DND-41 (cell line): ENCODE measurements at regions not wholly inside any gene's neighbourhood (a gene's known extent, or its start where the extent isn't known, plus 50 kb on each side); places are given as distances from the start of the nearest gene placed in this dataset.

Experiments
- ATAC-seq: fragments of 200-7000 bp; cut with Tn5 transposase; 3 replicates; pipeline ENCODE4 v1.9.1; 2021; ENCODE audit warnings: low read depth; ENCODE audit not compliant: insufficient read depth
- DNase-seq: peaks from one replicate; pipeline ENCODE4 v3.0.0-alpha.2; 2020
- H2AFZ ChIP-seq: 2 replicates; pipeline ENCODE4 v1.6.0; 2012; ENCODE audit warnings: low read depth, low read length
- H3K27ac ChIP-seq: 2 replicates; pipeline ENCODE4 v1.5.1; 2012; ENCODE audit warnings: low read length, inconsistent platforms
- H3K27me3 ChIP-seq: fragments of 200-600 bp; sonication (generic); 2 replicates; pipeline ENCODE4 v1.6.0; 2012; ENCODE audit warnings: low read length, mild to moderate bottlenecking, inconsistent platforms; ENCODE audit not compliant: insufficient read depth, poor library complexity
- H3K36me3 ChIP-seq: 2 replicates; pipeline ENCODE4 v1.5.1; 2012; ENCODE audit warnings: low read length, inconsistent platforms; ENCODE audit not compliant: insufficient read depth
- H3K4me1 ChIP-seq: 2 replicates; pipeline ENCODE4 v1.5.1; 2012; ENCODE audit warnings: mild to moderate bottlenecking, low read length; ENCODE audit not compliant: insufficient read depth
- H3K4me2 ChIP-seq: 2 replicates; pipeline ENCODE4 v1.6.0; 2012; ENCODE audit warnings: mild to moderate bottlenecking, moderate library complexity, low read length, inconsistent platforms; ENCODE audit not compliant: insufficient read depth
- H3K4me3 ChIP-seq, 2 experiments: fragments of 200-600 bp in 1 of 2; shearing (Covaris generic) in 1 of 2; 2 replicates each; pipeline ENCODE4 v1.5.1; 2012 to 2016; ENCODE audit warnings: inconsistent platforms in 2 of 2, low read length in 2 of 2, mild to moderate bottlenecking in 2 of 2, low read depth in 1 of 2, moderate library complexity in 1 of 2
- H3K79me2 ChIP-seq: 2 replicates; pipeline ENCODE4 v1.6.0; 2012; ENCODE audit warnings: low read length, inconsistent platforms; ENCODE audit not compliant: insufficient read depth
- H3K9ac ChIP-seq: 2 replicates; pipeline ENCODE4 v1.6.0; 2012; ENCODE audit warnings: low read depth, mild to moderate bottlenecking, inconsistent platforms, low read length, moderate library complexity
- H3K9me3 ChIP-seq: 2 replicates; pipeline ENCODE4 v1.5.1; 2012; ENCODE audit warnings: low read length, moderate library complexity, mild to moderate bottlenecking, inconsistent platforms; ENCODE audit not compliant: insufficient read depth, severe bottlenecking
- H4K20me1 ChIP-seq: 2 replicates; pipeline ENCODE4 v1.6.0; 2012; ENCODE audit warnings: low read length; ENCODE audit not compliant: insufficient read depth
- EZH2 ChIP-seq: IDR thresholded peaks from 3 replicates; pipeline ENCODE4 v1.6.1; 2012; ENCODE audit warnings: borderline replicate concordance, low read depth, mild to moderate bottlenecking, moderate library complexity, low read length, inconsistent platforms; ENCODE audit not compliant: severe bottlenecking
- TF ChIP-seq, protein P1 (sequence below): IDR thresholded peaks from 2 replicates; pipeline ENCODE4 v1.5.1; 2012; ENCODE audit warnings: borderline replicate concordance, low read length, moderate library complexity, mild to moderate bottlenecking; ENCODE audit not compliant: poor library complexity, severe bottlenecking; ENCODE audit errors: extremely low read depth

GRCh38 chr11:134712228-134713145 is 300.4 kb upstream of the B3GAT1 start:
- Histone ChIP-seq H3K79me2 (no peaks in the 10 kb centered on the region), H3K9me3 (peaks cover 4% of the 10 kb centered on the region), H3K4me3 (no peak overlapping the region), H3K27me3 (no peaks in the 10 kb centered on the region), H3K9ac (no peak overlapping the region), H2AFZ (no peak overlapping the region), H3K36me3 (no peaks in the 10 kb centered on the region), H3K4me2 (no peak overlapping the region), H3K27ac (no peak overlapping the region), H3K4me1 (peaks cover 40% of the 10 kb centered on the region), H4K20me1 (no peaks in the 10 kb centered on the region)
- no peak for TF ChIP-seq EZH2
- TF ChIP-seq, protein P1, sequence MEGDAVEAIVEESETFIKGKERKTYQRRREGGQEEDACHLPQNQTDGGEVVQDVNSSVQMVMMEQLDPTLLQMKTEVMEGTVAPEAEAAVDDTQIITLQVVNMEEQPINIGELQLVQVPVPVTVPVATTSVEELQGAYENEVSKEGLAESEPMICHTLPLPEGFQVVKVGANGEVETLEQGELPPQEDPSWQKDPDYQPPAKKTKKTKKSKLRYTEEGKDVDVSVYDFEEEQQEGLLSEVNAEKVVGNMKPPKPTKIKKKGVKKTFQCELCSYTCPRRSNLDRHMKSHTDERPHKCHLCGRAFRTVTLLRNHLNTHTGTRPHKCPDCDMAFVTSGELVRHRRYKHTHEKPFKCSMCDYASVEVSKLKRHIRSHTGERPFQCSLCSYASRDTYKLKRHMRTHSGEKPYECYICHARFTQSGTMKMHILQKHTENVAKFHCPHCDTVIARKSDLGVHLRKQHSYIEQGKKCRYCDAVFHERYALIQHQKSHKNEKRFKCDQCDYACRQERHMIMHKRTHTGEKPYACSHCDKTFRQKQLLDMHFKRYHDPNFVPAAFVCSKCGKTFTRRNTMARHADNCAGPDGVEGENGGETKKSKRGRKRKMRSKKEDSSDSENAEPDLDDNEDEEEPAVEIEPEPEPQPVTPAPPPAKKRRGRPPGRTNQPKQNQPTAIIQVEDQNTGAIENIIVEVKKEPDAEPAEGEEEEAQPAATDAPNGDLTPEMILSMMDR: no peak
- no peak for DNase-seq
- no peak for ATAC-seq

- Histone ChIP-seq H3K79me2 (no peaks in the 10 kb centered on the region), H3K27me3 (no peaks in the 10 kb centered on the region), H3K4me1 (peaks cover 32% of the 10 kb centered on the region), H2AFZ (no peak overlapping the region), H3K9me3 (peaks cover 5% of the 10 kb centered on the region), H3K9ac (no peak overlapping the region), H3K4me3 (no peak overlapping the region), H3K27ac (no peak overlapping the region), H4K20me1 (no peaks in the 10 kb centered on the region), H3K4me2 (no peak overlapping the region), H3K36me3 (no peaks in the 10 kb centered on the region)
- ATAC-seq: no peak
- no peak for DNase-seq
- TF ChIP-seq, protein P1: no peak
- TF ChIP-seq EZH2: no peak
These were observed 299.5 kb upstream of the B3GAT1 start for GRCh38 chr11:134711588-134711987.

- no peaks in the 10 kb centered on the region for H3K79me2 ChIP-seq
- no peak overlapping the region for H3K4me3 ChIP-seq
- no peak overlapping the region for H3K9ac ChIP-seq
- H3K4me2 ChIP-seq: no peak overlapping the region
- no peak for DNase-seq
- H4K20me1 ChIP-seq: no peaks in the 10 kb centered on the region
- peaks cover 5% of the 10 kb centered on the region for H3K9me3 ChIP-seq
- H3K36me3 ChIP-seq: no peaks in the 10 kb centered on the region
- H3K27me3 ChIP-seq: no peaks in the 10 kb centered on the region
- H3K27ac ChIP-seq: no peak overlapping the region
- no peak for TF ChIP-seq EZH2
- TF ChIP-seq, protein P1: no peak
- H3K4me1 ChIP-seq: peaks cover 25% of the 10 kb centered on the region
- ATAC-seq: no peak
- no peak overlapping the region for H2AFZ ChIP-seq
These were observed 298.9 kb upstream of the B3GAT1 start for GRCh38 chr11:134710861-134711407.
